IMR-90 (cell line): ENCODE measurements at regions not wholly inside any gene's neighbourhood (a gene's known extent, or its start where the extent isn't known, plus 50 kb on each side); places are given as distances from the start of the nearest gene placed in this dataset.

Experiments used
- CHD1 ChIP-seq: IDR thresholded peaks from 2 replicates; pipeline ENCODE4 v1.6.1; 2012; ENCODE audit warnings: low read depth, low read length, improper control_type of control experiment
- CTCF ChIP-seq: conservative IDR thresholded peaks from 2 replicates; pipeline ENCODE4 v1.5.1; 2012; ENCODE audit warnings: mild to moderate bottlenecking, low read depth, low read length, improper control_type of control experiment
- MXI1 ChIP-seq: IDR thresholded peaks from 2 replicates; pipeline ENCODE4 v1.6.1; 2012; ENCODE audit warnings: low read depth, mild to moderate bottlenecking, low read length, moderate library complexity, borderline replicate concordance
- NFE2L2 ChIP-seq: fragments of 150-350 bp; IDR thresholded peaks from 2 replicates; pipeline ENCODE4 v1.6.1; 2016; ENCODE audit warnings: low read depth, mild to moderate bottlenecking, low read length
- POLR2A ChIP-seq: IDR thresholded peaks from 2 replicates; pipeline ENCODE4 v1.6.1; 2012; ENCODE audit warnings: mild to moderate bottlenecking, low read depth, low read length
- RAD21 ChIP-seq: IDR thresholded peaks from 2 replicates; pipeline ENCODE4 v1.6.1; 2012; ENCODE audit warnings: low read length, improper control_type of control experiment
- SMC3 ChIP-seq: fragments of 150-350 bp; IDR thresholded peaks from 2 replicates; pipeline ENCODE4 v1.6.1; 2016; ENCODE audit warnings: low read depth, mild to moderate bottlenecking, antibody characterized with exemption, low read length, moderate library complexity
- USF2 ChIP-seq: fragments of 150-350 bp; IDR thresholded peaks from 2 replicates; pipeline ENCODE4 v1.6.1; 2017; ENCODE audit warnings: mild to moderate bottlenecking, antibody characterized with exemption, low read length, low read depth

GRCh38 chr16:9371713-9372448 lies 280.4 kb downstream of the HAPSTR1 start:
- no peak for TF ChIP-seq CTCF
- no peak for TF ChIP-seq POLR2A
- no peak for TF ChIP-seq USF2
- no peak for TF ChIP-seq RAD21
- no peak for TF ChIP-seq MXI1
- no peak for TF ChIP-seq SMC3
- TF ChIP-seq CHD1: no peak
- no peak for TF ChIP-seq NFE2L2
